Gastrocnemius medialis (tissue), 4 donors: ENCODE measurements at regions not wholly inside any gene's neighbourhood (a gene's known extent, or its start where the extent isn't known, plus 50 kb on each side); places are given as distances from the start of the nearest gene placed in this dataset.

ENCODE experiments used
- ATAC-seq, 2 donors: fragments of 150-250 bp; one replicate each; pipeline ENCODE4 v1.9.1; 2016
- DNase-seq, 2 donors: peaks; one replicate each; pipeline ENCODE4 v3.0.0-alpha.2; 2019
- H3K27ac ChIP-seq, 4 donors: fragments of 200-600 bp; sonication (generic); 1 replicate in 1 of 4; 2 replicates in 3 of 4; pipeline ENCODE4 v1.5.1; 2016 to 2018; ENCODE audit warnings: mild to moderate bottlenecking in 2 of 4, moderate library complexity in 1 of 4
- H3K27me3 ChIP-seq, 3 donors: fragments of 200-600 bp; sonication (generic) in 2 of 3; 1 replicate in 1 of 3; 2 replicates in 2 of 3; pipeline versions ENCODE4 v1.5.1 to v1.6.0; 2016 to 2019; ENCODE audit warnings: mild to moderate bottlenecking in 1 of 3, moderate library complexity in 1 of 3
- H3K36me3 ChIP-seq, 2 donors: fragments of 200-600 bp; sonication (generic) in 1 of 2; one replicate each; pipeline ENCODE4 v1.5.1; 2017 to 2018
- H3K4me1 ChIP-seq, 2 donors: fragments of 200-600 bp; sonication (generic) in 1 of 2; one replicate each; pipeline ENCODE4 v1.5.1; 2016 to 2017; ENCODE audit warnings: mild to moderate bottlenecking in 2 of 2
- H3K4me3 ChIP-seq, 4 donors: fragments of 200-600 bp; sonication (generic) in 3 of 4; 1 replicate in 1 of 4; 2 replicates in 3 of 4; pipeline ENCODE4 v1.5.1; 2016 to 2019; ENCODE audit warnings: mild to moderate bottlenecking in 2 of 4
- H3K9me3 ChIP-seq, 3 donors: fragments of 200-600 bp; sonication (generic) in 2 of 3; 1 replicate in 1 of 3; 2 replicates in 2 of 3; pipeline ENCODE4 v1.5.1; 2016 to 2019
- POLR2A ChIP-seq, 2 donors: fragments of 450-650 bp; IDR thresholded peaks; one replicate each; pipeline ENCODE4 v1.6.1; 2017; ENCODE audit warnings: antibody characterized with exemption in 2 of 2, mild to moderate bottlenecking in 2 of 2, moderate library complexity in 2 of 2
- in situ Hi-C, 4 donors: fragments of 200-750 bp; cut with MboI; loops; one replicate each; pipeline versions ENCODE4 v1.15.0 to v1.8.0; 2017; ENCODE audit warnings: low sequenced_read_pairs in 4 of 4
- intact Hi-C: fragments of 100-400 bp; cut with DNase I; formaldehyde crosslinking; loops from one replicate; pipeline ENCODE4 v1.15.1; 2023; ENCODE audit warnings: low total_unique reads
- TF ChIP-seq, protein P1 (sequence below), 5 experiments: fragments of 450-650 bp in 3 of 5; fragments of 200-600 bp in 2 of 5; sonication (generic) in 2 of 5; IDR thresholded peaks in 4 of 5; conservative IDR thresholded peaks in 1 of 5; 1 replicate in 4 of 5; 2 replicates in 1 of 5; pipeline ENCODE4 v1.5.1; 2016 to 2019; ENCODE audit warnings: antibody characterized with exemption in 5 of 5, mild to moderate bottlenecking in 3 of 5, moderate library complexity in 3 of 5

- ATAC-seq (no peak), DNase-seq (no peak)
- Histone ChIP-seq H3K27ac (no peak overlapping the region), H3K9me3 (no peaks in the 10 kb centered on the region), H3K4me3 (no peak overlapping the region), H3K27me3 (no peaks in the 10 kb centered on the region), H3K4me1 (no peaks in the 10 kb centered on the region), H3K36me3 (no peaks in the 10 kb centered on the region)
- in situ Hi-C loops = loop anchor here in 1 of 4 donors (25.0 kb wide), 1 partner anchor 208 kb away; no protein-coding TSS in a partner anchor
- TF ChIP-seq, protein P1, sequence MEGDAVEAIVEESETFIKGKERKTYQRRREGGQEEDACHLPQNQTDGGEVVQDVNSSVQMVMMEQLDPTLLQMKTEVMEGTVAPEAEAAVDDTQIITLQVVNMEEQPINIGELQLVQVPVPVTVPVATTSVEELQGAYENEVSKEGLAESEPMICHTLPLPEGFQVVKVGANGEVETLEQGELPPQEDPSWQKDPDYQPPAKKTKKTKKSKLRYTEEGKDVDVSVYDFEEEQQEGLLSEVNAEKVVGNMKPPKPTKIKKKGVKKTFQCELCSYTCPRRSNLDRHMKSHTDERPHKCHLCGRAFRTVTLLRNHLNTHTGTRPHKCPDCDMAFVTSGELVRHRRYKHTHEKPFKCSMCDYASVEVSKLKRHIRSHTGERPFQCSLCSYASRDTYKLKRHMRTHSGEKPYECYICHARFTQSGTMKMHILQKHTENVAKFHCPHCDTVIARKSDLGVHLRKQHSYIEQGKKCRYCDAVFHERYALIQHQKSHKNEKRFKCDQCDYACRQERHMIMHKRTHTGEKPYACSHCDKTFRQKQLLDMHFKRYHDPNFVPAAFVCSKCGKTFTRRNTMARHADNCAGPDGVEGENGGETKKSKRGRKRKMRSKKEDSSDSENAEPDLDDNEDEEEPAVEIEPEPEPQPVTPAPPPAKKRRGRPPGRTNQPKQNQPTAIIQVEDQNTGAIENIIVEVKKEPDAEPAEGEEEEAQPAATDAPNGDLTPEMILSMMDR (IDR thresholded peaks at IDR 0.05 in 4 of 5, conservative IDR thresholded peaks at IDR 0.05 in 1 of 5) = no peak
- no peak for TF ChIP-seq POLR2A (IDR thresholded peaks at IDR 0.05)
- intact Hi-C loops = no loop called here
These were observed 345.7 kb upstream of the SATB1 start for GRCh38 chr3:18770800-18771199.

- Histone ChIP-seq H3K36me3 (no peaks in the 10 kb centered on the region), H3K4me3 (no peak overlapping the region), H3K9me3 (no peaks in the 10 kb centered on the region), H3K27me3 (no peaks in the 10 kb centered on the region), H3K27ac (no peak overlapping the region), H3K4me1 (no peaks in the 10 kb centered on the region)
- in situ Hi-C loops (loop anchor here in 1 of 4 donors (25.0 kb wide), 1 partner anchor 206 kb away; no protein-coding TSS in a partner anchor), intact Hi-C loops (no loop called here)
- no peak for DNase-seq
- ATAC-seq = no peak
- TF ChIP-seq, protein P1 (IDR thresholded peaks at IDR 0.05 in 4 of 5, conservative IDR thresholded peaks at IDR 0.05 in 1 of 5) = no peak
- no peak for TF ChIP-seq POLR2A (IDR thresholded peaks at IDR 0.05)
These were observed 342.7 kb upstream of the SATB1 start for GRCh38 chr3:18767756-18768303.

GRCh38 chr3:18766974-18767373 is 341.8 kb upstream of the SATB1 start:
- Histone ChIP-seq H3K27ac (no peak overlapping the region), H3K4me3 (no peak overlapping the region), H3K27me3 (no peaks in the 10 kb centered on the region), H3K36me3 (no peaks in the 10 kb centered on the region), H3K9me3 (no peaks in the 10 kb centered on the region), H3K4me1 (no peaks in the 10 kb centered on the region)
- DNase-seq (no peak), ATAC-seq (no peak)
- in situ Hi-C loops (loop anchor here in 1 of 4 donors (25.0 kb wide), 1 partner anchor 205 kb away; no protein-coding TSS in a partner anchor), intact Hi-C loops (no loop called here)
- TF ChIP-seq POLR2A (IDR thresholded peaks at IDR 0.05) = no peak

DNA sequence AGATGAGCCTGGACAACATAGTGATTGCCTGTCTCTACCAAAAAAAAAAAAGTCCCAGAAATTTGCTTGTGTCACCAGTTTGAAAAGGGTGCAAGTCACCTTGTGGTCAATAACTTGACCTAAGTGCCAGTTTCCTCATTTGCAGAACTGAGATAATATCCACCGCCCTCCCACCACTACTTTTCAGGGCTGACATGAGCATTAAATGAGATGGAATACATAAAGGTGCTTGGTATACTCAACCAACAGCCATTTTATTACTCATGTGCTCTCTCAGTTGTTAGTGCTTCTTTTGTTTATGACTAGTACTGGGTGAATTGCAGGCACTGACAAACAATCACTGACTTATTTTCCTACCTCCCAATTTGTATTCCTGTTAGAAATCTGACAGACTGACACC is 340.5 kb upstream of the SATB1 start:
- Histone ChIP-seq H3K27me3 (no peaks in the 10 kb centered on the region), H3K9me3 (no peaks in the 10 kb centered on the region), H3K4me3 (no peak overlapping the region), H3K4me1 (no peaks in the 10 kb centered on the region), H3K27ac (no peak overlapping the region), H3K36me3 (no peaks in the 10 kb centered on the region)
- ATAC-seq (no peak), DNase-seq (no peak)
- intact Hi-C loops (no loop called here), in situ Hi-C loops (loop anchor here in 1 of 4 donors (25.0 kb wide), 1 partner anchor 203 kb away; no protein-coding TSS in a partner anchor)
- TF ChIP-seq, protein P1 (IDR thresholded peaks at IDR 0.05 in 4 of 5, conservative IDR thresholded peaks at IDR 0.05 in 1 of 5) = no peak
- no peak for TF ChIP-seq POLR2A (IDR thresholded peaks at IDR 0.05)

GRCh38 chr3:18765161-18765560 is 340.0 kb upstream of the SATB1 start:
- Histone ChIP-seq H3K4me3 (no peak overlapping the region), H3K27ac (no peak overlapping the region), H3K4me1 (no peaks in the 10 kb centered on the region), H3K9me3 (no peaks in the 10 kb centered on the region), H3K27me3 (no peaks in the 10 kb centered on the region), H3K36me3 (no peaks in the 10 kb centered on the region)
- intact Hi-C loops (no loop called here), in situ Hi-C loops (loop anchor here in 1 of 4 donors (25.0 kb wide), 1 partner anchor 203 kb away; no protein-coding TSS in a partner anchor)
- ATAC-seq (no peak), DNase-seq (no peak)
- TF ChIP-seq POLR2A (IDR thresholded peaks at IDR 0.05) = no peak
- TF ChIP-seq, protein P1 (IDR thresholded peaks at IDR 0.05 in 4 of 5, conservative IDR thresholded peaks at IDR 0.05 in 1 of 5) = no peak
